ENCODE measurements at regions not wholly inside any gene's neighbourhood (a gene's known extent, or its start where the extent isn't known, plus 50 kb on each side); places are given as distances from the start of the nearest gene placed in this dataset.

DNA sequence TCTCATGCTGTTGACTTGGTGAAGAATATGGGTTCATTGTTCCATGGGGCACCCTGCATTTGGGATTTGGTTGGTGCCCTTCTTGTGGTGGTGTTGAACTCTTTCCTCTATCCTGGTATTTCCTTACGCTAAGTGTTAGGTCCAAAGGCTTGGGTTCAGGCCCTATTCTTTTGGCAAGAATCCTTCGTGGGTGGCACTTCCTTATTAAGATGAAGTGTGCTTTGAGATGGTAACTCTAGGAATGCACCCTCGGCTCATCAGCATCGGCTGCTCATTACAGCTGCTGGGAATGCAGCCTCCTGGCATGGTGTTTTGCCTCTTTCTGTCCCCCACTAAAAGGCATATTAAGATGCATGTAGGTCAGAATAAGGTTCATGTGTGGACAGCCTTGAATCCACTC is 380.7 kb downstream of the RPS24 start:
- TF ChIP-seq CTCF (IDR thresholded peaks at IDR 0.05; ENCODE audit: low read length) (no peak), EZH2 (IDR thresholded peaks at IDR 0.05; ENCODE audit: borderline replicate concordance, low read length) (no peak)
